Activated CD8-positive, alpha-beta memory T cell treated with anti-CD3 and anti-CD28 coated beads, Interleukin-2, amount 10 ng/mL, durations not matched to agents 7 days and 5 days (primary cell): ENCODE measurements at regions not wholly inside any gene's neighbourhood (a gene's known extent, or its start where the extent isn't known, plus 50 kb on each side); places are given as distances from the start of the nearest gene placed in this dataset.

ENCODE experiments used
- ATAC-seq: fragments of 150-1000 bp; cut with Tn5 transposase; one replicate; pipeline ENCODE4 v1.10.0; 2021; ENCODE audit warnings: moderate library complexity
- CTCF ChIA-PET: fragments of 350-600 bp; sonication (Branson Sonifier 250); formaldehyde crosslinking; loops from one replicate; lab custom pipeline; 2021; ENCODE audit warnings: antibody characterized with exemption; lab: Charles Lee
- DNase-seq: peaks from one replicate; pipeline ENCODE4 v3.0.0-alpha.2; 2020
- H3K27ac Mint-ChIP-seq: one replicate; pipeline ENCODE4 v1.8.0; 2021; ENCODE audit warnings: mild to moderate bottlenecking, mixed read lengths
- H3K27me3 Mint-ChIP-seq: one replicate; pipeline ENCODE4 v1.8.0; 2021; ENCODE audit warnings: mixed read lengths
- H3K36me3 Mint-ChIP-seq: one replicate; pipeline ENCODE4 v1.8.0; 2021; ENCODE audit warnings: mild to moderate bottlenecking, mixed read lengths
- H3K4me1 Mint-ChIP-seq: one replicate; pipeline ENCODE4 v1.8.0; 2021; ENCODE audit warnings: mixed read lengths
- H3K4me3 Mint-ChIP-seq: one replicate; pipeline ENCODE4 v1.8.0; 2021; ENCODE audit warnings: mild to moderate bottlenecking, moderate library complexity, mixed read lengths
- H3K9me3 Mint-ChIP-seq: one replicate; pipeline ENCODE4 v1.8.0; 2022; ENCODE audit warnings: low read depth, mixed read lengths

DNA sequence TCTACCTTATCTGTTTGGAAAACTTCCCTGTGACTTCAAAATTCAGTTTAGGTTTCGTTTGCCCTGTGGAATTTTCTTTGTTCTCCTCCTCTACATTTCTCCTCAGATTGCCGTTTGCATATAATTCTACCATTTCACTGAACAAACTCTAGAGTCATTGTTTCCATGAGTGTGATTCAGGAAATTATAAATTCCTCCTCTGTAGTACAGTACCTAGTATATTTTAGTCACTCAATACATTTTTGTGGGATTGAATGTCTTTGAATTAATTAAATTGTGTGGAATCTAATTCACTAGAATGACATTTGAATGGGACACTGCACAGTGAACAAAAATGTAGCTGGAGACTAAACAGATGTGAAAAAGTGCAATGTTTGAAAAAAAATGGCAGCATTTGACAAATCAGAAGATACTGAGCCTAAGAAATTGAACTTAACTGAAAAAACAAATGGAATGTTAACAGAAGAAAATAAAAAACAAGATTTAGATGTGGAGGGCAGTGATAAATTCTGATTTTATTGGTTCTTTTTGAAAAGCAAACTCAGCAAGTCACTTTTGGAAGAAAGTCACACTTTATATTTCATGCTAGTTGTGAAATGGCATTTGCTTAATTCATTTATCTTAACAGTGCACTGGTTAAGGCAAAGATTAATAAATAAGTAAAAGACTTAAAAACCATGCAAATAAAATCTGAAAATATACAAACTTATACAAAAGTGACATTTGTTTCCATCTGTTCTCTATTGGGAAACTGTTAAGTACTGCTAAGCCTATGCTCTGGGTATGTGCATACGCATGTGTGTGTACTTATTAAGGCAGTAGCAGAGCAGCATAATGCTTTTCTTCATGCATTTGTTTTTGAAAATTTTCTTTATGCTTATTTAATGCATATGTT is 512.3 kb downstream of the FAT4 start:
- no peaks in the 10 kb centered on the region for H3K36me3 Mint-ChIP-seq
- H3K27ac Mint-ChIP-seq: no peak overlapping the region
- peaks cover 4% of the 10 kb centered on the region for H3K9me3 Mint-ChIP-seq
- no peak for ATAC-seq
- no peak for DNase-seq
- no peaks in the 10 kb centered on the region for H3K27me3 Mint-ChIP-seq
- H3K4me3 Mint-ChIP-seq: no peak overlapping the region
- no peaks in the 10 kb centered on the region for H3K4me1 Mint-ChIP-seq
- CTCF ChIA-PET: no interaction called here

DNA sequence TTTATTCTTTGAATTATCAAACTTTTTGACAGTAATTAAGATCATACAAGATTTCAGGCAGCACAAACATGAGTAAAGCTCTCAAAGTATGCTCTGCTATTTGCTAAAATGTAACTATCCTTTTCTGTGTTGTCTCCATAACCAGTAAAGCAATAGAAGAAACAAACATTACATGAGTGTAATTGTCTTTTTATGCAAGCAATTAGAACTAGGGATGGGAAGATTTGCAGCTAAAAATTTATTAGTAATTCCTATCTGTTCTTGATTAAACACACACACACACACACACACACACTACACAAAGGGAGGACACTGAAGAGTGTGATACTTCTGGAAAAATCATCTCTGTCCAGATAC is 512.9 kb downstream of the FAT4 start:
- H3K4me1 Mint-ChIP-seq: no peaks in the 10 kb centered on the region
- no peak for ATAC-seq
- CTCF ChIA-PET: no interaction called here

DNA sequence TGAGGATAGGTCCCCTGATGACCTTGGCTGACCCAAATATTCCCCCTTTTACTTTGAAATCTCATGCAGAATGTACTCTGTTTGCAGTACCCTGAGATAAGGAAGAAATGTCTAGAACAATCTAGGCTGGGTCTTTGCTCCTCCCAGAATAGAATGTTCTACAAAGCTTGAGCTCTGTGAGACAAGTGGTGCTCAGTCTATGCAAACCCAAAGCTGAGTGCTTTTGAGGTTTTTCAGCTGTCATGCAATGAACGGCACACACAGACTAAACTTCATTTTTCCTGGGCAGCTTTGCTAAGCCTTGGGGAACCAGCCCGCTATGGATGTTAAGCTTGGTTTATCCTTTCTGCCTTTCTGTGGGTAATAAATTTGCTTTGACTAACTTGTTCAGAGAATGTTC is 513.6 kb downstream of the FAT4 start:
- Mint-ChIP-seq H3K27ac (no peak overlapping the region), H3K27me3 (no peaks in the 10 kb centered on the region), H3K4me3 (no peak overlapping the region), H3K4me1 (no peaks in the 10 kb centered on the region), H3K9me3 (peaks cover 4% of the 10 kb centered on the region), H3K36me3 (no peaks in the 10 kb centered on the region)
- no peak for DNase-seq
- ATAC-seq: no peak
- CTCF ChIA-PET: no interaction called here

More for the DNA sequence above, 512.9 kb downstream of the FAT4 start:
- Mint-ChIP-seq H3K27ac (no peak overlapping the region), H3K27me3 (no peaks in the 10 kb centered on the region), H3K4me3 (no peak overlapping the region), H3K9me3 (peaks cover 5% of the 10 kb centered on the region), H3K36me3 (no peaks in the 10 kb centered on the region)
- no peak for DNase-seq

DNA sequence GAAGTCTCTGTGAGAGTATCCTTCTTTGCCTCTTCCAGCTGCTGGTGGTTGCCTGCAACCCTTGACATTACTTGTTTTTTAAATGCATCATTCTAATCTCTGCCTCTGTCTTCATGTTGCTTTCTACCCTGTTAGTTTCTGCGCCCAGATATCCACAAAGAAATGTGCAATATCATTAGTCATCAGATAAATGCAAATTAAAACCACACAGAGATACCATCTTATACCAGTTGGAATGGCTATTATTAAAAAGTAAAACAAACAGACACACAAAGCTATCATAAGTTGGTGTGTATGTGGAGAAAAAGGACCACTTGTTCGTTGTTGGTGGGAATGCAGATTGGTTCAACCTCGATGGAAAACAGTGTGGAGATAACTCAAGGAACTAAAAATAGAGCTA is 517.4 kb downstream of the FAT4 start:
- Mint-ChIP-seq H3K27me3 (no peaks in the 10 kb centered on the region), H3K9me3 (peaks cover 6% of the 10 kb centered on the region), H3K4me1 (no peaks in the 10 kb centered on the region), H3K4me3 (no peak overlapping the region), H3K27ac (no peak overlapping the region), H3K36me3 (no peaks in the 10 kb centered on the region)
- CTCF ChIA-PET: no interaction called here
- no peak for ATAC-seq
- no peak for DNase-seq

DNA sequence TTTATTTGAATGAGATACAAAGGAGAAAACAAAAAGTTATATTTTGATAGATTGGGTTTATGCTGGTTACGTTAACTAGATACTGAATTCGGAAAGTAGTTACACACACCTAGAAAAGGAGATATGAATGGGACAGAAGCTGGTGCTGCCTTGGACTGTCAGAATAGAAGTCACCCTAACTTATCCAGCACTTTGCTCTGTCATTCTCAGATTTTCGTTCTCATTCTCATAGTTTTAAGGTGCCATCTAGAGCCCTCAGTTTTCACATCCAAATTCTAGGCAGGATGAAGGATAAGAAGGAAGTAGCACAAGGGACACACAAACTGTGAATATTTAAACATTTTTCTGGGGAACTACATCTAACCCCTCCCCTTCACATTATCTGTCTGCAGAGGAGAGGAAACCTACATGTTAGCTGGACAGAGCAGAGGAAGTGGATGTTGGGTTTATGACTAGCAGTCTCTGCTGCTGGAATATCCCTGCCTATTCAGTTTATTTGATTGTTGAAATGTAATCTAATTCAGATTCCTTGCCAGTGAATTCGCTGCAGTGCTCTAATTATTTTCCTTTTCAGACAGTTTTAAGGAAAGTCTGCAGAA is 521.9 kb downstream of the FAT4 start:
- Mint-ChIP-seq H3K27me3 (no peaks in the 10 kb centered on the region), H3K9me3 (peaks cover 5% of the 10 kb centered on the region), H3K36me3 (no peaks in the 10 kb centered on the region), H3K27ac (no peak overlapping the region), H3K4me1 (no peaks in the 10 kb centered on the region), H3K4me3 (no peak overlapping the region)
- CTCF ChIA-PET: no interaction called here
- DNase-seq: no peak
- no peak for ATAC-seq

DNA sequence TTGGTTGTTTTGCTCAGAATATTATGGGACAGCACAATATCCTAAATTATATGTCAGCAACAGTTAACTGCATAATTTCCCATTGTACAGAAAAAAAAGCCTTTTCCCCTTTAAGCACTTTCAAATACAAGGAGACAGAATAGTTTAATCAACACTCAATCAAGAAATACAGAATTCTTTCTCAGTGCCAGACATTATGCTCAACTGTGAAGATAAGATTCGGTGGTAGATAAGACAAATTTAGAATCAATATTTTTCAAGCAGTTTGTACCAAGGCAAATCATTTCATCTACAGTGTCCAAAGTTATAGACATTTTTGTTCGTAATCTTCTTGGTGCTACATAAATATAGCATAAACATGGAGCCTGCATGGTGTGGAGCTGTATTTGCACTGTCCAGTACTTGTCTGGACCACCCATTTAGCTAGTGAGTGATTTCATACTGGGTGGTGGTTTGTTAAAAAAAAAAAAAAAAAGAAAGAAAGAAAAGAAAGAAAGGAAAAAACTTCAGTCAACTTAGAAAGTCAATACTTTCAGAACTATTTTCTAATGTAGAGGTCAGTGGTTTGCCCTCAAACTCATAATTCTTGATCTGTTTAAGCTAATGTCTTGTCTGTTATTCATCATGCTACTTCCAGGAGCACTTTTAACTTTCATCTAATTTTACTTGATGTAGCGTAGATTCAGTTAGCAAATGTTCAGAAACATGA is 522.9 kb downstream of the FAT4 start:
- CTCF ChIA-PET: no interaction called here
- no peak overlapping the region for H3K4me3 Mint-ChIP-seq

DNA sequence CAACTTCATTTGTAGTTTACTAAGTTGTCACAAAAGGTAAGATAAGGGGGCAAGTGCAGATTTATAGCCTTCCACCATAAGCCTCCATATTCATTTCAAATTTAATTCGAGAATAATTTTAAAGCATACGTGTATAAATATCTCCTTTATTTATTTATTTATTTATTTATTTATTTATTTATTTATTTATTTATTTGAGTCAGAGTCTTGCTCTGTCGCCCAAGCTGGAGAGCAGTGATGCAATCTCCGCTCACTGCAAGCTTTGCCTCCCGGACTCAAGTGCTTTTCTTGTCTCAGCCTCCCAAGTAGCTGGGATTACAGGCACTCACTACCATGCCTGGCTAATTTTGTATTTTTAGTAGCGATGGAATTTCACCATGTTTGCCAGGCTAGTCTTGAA is 523.4 kb downstream of the FAT4 start:
- DNase-seq (no peak), ATAC-seq (no peak)
- Mint-ChIP-seq H3K27me3 (no peaks in the 10 kb centered on the region), H3K36me3 (no peaks in the 10 kb centered on the region), H3K27ac (no peak overlapping the region), H3K4me3 (no peak overlapping the region), H3K4me1 (no peaks in the 10 kb centered on the region), H3K9me3 (peaks cover 3% of the 10 kb centered on the region)
- CTCF ChIA-PET: no interaction called here

More for the DNA sequence above, 522.9 kb downstream of the FAT4 start:
- Mint-ChIP-seq H3K27me3 (no peaks in the 10 kb centered on the region), H3K27ac (no peak overlapping the region), H3K4me1 (no peaks in the 10 kb centered on the region), H3K9me3 (peaks cover 3% of the 10 kb centered on the region), H3K36me3 (no peaks in the 10 kb centered on the region)
- DNase-seq: no peak
- no peak for ATAC-seq

DNA sequence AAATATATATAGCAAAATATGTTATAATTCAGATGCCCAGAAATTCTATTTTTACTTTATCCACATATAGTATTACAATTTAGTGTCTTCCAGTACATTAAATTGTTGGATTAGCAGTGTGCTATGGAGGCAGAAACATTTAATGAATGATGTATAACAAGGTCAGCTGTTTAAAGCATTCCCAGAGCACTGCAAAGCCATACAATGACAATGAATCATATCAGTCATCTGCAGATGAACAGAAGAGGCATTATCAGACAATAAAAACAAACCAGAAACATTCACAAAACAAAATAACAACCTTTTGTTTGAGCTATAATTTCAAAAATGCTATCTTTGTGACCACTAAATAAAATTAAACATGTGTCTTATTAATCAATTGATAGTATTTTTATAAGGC is 524.2 kb downstream of the FAT4 start:
- ATAC-seq (no peak), DNase-seq (no peak)
- no peaks in the 10 kb centered on the region for H3K4me1 Mint-ChIP-seq
- no peak overlapping the region for H3K4me3 Mint-ChIP-seq
- H3K27ac Mint-ChIP-seq: no peak overlapping the region
- no peaks in the 10 kb centered on the region for H3K27me3 Mint-ChIP-seq
- H3K9me3 Mint-ChIP-seq: no peaks in the 10 kb centered on the region
- H3K36me3 Mint-ChIP-seq: no peaks in the 10 kb centered on the region
- CTCF ChIA-PET: no interaction called here

DNA sequence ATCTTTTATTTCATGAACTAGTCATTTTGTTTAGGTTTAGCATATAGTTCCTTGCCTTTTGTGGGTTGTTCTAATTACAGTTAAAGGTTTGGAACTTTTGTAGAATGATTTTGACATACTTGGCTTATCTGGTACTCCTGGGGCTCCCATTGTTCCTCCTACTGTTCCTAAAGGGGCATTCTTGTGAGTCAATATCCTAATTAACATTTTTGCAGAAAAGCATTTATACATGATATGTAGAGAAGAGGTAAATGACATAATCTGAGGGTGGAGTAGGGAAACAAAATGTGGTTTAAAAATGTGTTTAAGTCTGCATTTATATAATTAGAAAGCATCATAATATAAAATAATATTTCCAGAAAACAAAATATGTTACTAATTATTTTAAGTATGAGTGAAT is 529.2 kb downstream of the FAT4 start:
- H3K27me3 Mint-ChIP-seq: no peaks in the 10 kb centered on the region
- no peaks in the 10 kb centered on the region for H3K36me3 Mint-ChIP-seq
- no peak overlapping the region for H3K27ac Mint-ChIP-seq
- peaks cover 2% of the 10 kb centered on the region for H3K9me3 Mint-ChIP-seq
- CTCF ChIA-PET: no interaction called here
- DNase-seq (no peak), ATAC-seq (no peak)
- no peak overlapping the region for H3K4me3 Mint-ChIP-seq
- H3K4me1 Mint-ChIP-seq: no peaks in the 10 kb centered on the region

DNA sequence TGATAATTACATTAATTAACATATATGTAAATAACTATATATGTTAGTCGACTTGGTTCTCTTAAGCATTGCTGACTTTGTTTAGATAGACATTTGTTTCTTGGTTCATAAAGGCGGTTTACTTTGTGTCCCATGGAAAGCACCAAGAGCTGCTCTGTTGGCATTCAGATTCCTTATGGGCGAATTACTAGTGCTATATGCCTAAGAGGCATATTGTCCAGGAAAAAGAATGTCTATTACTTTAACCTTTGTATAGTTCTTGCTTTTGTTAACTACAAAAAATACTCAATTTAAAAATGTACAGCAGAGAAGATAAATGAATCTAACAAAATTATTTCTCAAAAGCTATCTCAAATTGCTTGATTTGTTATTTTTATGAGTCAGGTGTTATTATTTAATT is 532.8 kb downstream of the FAT4 start:
- no peaks in the 10 kb centered on the region for H3K36me3 Mint-ChIP-seq
- no peak overlapping the region for H3K4me3 Mint-ChIP-seq
- H3K27me3 Mint-ChIP-seq: no peaks in the 10 kb centered on the region
- peaks cover 2% of the 10 kb centered on the region for H3K9me3 Mint-ChIP-seq
- ATAC-seq (no peak), DNase-seq (no peak)
- H3K27ac Mint-ChIP-seq: no peak overlapping the region
- no peaks in the 10 kb centered on the region for H3K4me1 Mint-ChIP-seq
- CTCF ChIA-PET: no interaction called here

DNA sequence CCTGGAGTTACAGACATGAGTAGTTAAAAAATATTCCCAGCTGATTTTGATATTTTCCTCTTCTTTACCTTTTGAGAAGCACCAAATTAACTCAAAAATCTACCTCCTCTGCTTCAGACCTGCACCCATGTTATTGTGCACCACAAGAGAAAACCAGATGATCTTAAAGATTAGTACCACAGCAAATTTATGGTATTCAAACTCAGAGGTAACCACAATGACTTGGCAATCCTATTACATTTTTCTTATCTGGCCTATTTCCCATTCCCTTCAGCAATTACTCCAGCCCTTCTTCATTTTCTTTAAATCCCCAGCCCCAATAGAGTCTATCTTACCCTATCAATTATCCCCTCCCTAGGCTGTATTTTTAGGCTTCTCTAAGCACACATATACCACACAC is 535.1 kb downstream of the FAT4 start:
- H3K4me1 Mint-ChIP-seq: no peaks in the 10 kb centered on the region
- CTCF ChIA-PET: no interaction called here
- H3K4me3 Mint-ChIP-seq: no peak overlapping the region
- ATAC-seq (no peak), DNase-seq (no peak)
- H3K36me3 Mint-ChIP-seq: no peaks in the 10 kb centered on the region
- H3K27me3 Mint-ChIP-seq: no peaks in the 10 kb centered on the region
- peaks cover 2% of the 10 kb centered on the region for H3K9me3 Mint-ChIP-seq
- no peak overlapping the region for H3K27ac Mint-ChIP-seq

DNA sequence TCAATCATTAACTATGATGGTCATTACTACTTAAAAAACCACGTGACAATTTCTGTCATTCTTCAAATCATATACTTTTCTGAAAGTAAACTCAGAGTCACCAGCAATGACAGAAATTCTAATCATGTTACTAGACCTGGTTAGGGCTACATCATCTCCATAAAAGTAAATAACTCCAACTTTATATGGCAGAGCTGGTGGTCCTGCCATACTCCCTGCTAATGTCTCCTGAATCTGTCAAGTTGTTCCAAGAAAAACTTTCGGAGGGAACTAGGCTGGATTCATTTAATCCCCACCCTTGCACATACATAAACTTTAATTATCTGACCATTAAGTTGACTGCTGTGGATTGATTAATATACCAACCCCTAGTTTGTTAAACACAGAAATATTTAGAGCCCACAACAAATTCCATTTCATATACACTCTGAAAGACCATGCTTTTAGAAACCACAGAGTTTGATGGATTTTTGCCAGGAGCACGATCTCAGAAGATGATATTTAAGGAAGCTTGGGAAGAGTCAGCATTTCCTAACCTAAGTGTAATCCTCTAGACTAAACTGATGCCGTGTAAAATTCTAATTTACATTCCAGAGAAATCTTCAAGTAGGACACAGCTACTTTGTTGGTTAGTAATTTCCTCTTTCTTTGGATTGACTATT is 577.0 kb downstream of the FAT4 start:
- CTCF ChIA-PET: no interaction called here
- H3K27me3 Mint-ChIP-seq: no peaks in the 10 kb centered on the region

DNA sequence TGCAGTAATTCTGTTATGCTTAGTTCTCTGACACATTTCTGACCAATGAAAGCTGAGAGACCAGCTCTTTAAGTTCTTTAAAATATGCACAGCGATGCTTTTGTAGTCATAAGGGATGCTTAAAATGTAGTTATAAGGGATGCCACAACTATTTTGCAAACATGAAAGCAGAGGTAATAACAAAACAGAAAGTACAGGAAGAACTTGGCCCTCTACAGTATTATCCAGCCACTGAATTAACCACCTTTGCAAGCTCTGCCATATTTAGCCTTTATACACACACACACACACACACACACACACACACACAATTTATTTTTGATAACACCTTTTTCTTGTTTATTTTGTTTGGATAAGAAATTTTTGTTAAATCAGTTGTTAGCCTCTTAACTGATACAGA is 590.0 kb downstream of the FAT4 start:
- H3K9me3 Mint-ChIP-seq: peaks cover 4% of the 10 kb centered on the region
- no peak overlapping the region for H3K27ac Mint-ChIP-seq
- no peaks in the 10 kb centered on the region for H3K27me3 Mint-ChIP-seq
- H3K36me3 Mint-ChIP-seq: no peaks in the 10 kb centered on the region
- ATAC-seq (no peak), DNase-seq (no peak)
- H3K4me1 Mint-ChIP-seq: no peaks in the 10 kb centered on the region
- no peak overlapping the region for H3K4me3 Mint-ChIP-seq
- CTCF ChIA-PET: no interaction called here

More for the DNA sequence above, 577.0 kb downstream of the FAT4 start:
- Mint-ChIP-seq H3K4me1 (no peaks in the 10 kb centered on the region), H3K4me3 (no peak overlapping the region), H3K36me3 (no peaks in the 10 kb centered on the region), H3K9me3 (peaks cover 16% of the 10 kb centered on the region), H3K27ac (no peak overlapping the region)
- no peak for ATAC-seq
- no peak for DNase-seq
